PC-3 (cell line): ENCODE measurements at regions not wholly inside any gene's neighbourhood (a gene's known extent, or its start where the extent isn't known, plus 50 kb on each side); places are given as distances from the start of the nearest gene placed in this dataset.

Experiments used
- EZH2 ChIP-seq: fragments of 300-600 bp; sonication (generic); IDR thresholded peaks from one replicate; pipeline ENCODE4 v1.6.1; 2017; ENCODE audit warnings: antibody characterized with exemption, mild to moderate bottlenecking, low read length; ENCODE audit not compliant: unreplicated experiment
- TF ChIP-seq, protein P1 (sequence below): fragments of 300-600 bp; sonication (generic); conservative IDR thresholded peaks from 2 replicates; pipeline ENCODE4 v1.5.1; 2017; ENCODE audit warnings: antibody characterized with exemption, low read depth, mild to moderate bottlenecking, low read length

GRCh38 chr3:78141269-78141668 lies 1101.4 kb downstream of the ROBO2 start:
- TF ChIP-seq, protein P1, sequence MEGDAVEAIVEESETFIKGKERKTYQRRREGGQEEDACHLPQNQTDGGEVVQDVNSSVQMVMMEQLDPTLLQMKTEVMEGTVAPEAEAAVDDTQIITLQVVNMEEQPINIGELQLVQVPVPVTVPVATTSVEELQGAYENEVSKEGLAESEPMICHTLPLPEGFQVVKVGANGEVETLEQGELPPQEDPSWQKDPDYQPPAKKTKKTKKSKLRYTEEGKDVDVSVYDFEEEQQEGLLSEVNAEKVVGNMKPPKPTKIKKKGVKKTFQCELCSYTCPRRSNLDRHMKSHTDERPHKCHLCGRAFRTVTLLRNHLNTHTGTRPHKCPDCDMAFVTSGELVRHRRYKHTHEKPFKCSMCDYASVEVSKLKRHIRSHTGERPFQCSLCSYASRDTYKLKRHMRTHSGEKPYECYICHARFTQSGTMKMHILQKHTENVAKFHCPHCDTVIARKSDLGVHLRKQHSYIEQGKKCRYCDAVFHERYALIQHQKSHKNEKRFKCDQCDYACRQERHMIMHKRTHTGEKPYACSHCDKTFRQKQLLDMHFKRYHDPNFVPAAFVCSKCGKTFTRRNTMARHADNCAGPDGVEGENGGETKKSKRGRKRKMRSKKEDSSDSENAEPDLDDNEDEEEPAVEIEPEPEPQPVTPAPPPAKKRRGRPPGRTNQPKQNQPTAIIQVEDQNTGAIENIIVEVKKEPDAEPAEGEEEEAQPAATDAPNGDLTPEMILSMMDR = no peak
- TF ChIP-seq EZH2 = no peak
